ENCODE measurements at regions not wholly inside any gene's neighbourhood (a gene's known extent, or its start where the extent isn't known, plus 50 kb on each side); places are given as distances from the start of the nearest gene placed in this dataset.
A peak's percentile ranks its signal among the peaks of the same experiment; 100 is the strongest.

DNA sequence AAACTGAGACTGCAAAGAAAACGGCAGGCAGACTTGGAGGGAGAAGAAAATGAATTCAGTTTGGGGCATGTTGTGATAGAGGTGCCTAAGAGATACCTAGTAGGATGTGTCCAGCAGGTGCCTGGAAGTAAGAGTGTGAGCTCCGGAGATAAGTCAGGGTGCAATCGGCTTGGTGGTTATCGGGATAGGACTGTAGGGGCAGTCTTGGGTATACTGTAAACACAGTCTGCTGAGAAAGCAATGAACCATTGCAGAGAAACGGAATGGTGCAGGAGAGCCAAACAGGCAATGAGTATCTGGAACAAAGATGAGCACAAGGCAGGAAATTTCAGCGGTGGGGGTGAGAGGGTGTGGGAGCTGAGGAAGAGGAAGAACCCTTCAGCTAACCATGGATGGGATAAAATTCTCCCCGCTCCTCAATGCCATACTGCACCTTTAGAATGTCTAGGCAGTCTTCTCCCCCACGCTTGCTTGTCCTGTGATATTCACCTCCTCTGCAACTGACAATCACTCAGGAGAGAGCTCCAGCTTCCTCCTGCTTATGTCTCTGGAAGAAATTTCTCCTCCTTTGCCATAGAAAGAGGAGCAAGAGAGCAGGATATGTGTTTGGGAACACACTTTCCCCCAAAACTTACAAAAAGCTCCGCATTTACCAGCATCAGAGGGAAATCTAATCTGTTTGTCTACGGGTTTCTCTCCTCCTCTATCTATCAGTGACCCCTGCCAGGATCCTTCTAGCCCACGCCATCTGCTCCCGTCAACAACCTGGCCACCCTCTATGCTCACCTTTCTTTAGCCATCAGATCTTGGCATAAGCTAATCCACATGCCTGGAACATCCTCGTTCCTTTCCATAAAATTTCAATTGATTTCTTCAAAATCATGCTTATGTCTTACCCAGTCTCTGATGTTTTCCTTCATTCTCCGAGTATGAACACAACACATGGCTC is 381.7 kb upstream of the JARID2 start:
- no peaks in the 10 kb centered on the region for H3K4me1 ChIP-seq
- H3K27me3 ChIP-seq, result no peaks in the 10 kb centered on the region
- no peak overlapping the region for H3K4me3 ChIP-seq
- TF ChIP-seq, protein P1, sequence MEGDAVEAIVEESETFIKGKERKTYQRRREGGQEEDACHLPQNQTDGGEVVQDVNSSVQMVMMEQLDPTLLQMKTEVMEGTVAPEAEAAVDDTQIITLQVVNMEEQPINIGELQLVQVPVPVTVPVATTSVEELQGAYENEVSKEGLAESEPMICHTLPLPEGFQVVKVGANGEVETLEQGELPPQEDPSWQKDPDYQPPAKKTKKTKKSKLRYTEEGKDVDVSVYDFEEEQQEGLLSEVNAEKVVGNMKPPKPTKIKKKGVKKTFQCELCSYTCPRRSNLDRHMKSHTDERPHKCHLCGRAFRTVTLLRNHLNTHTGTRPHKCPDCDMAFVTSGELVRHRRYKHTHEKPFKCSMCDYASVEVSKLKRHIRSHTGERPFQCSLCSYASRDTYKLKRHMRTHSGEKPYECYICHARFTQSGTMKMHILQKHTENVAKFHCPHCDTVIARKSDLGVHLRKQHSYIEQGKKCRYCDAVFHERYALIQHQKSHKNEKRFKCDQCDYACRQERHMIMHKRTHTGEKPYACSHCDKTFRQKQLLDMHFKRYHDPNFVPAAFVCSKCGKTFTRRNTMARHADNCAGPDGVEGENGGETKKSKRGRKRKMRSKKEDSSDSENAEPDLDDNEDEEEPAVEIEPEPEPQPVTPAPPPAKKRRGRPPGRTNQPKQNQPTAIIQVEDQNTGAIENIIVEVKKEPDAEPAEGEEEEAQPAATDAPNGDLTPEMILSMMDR (IDR thresholded peaks at IDR 0.05), result no peak
- no peaks in the 10 kb centered on the region for H3K9me3 ChIP-seq
- DNase-seq (ENCODE audit: low spot score), result no peak
- H3K36me3 ChIP-seq, result no peaks in the 10 kb centered on the region
- H3K27ac ChIP-seq, result no peak overlapping the region

DNA sequence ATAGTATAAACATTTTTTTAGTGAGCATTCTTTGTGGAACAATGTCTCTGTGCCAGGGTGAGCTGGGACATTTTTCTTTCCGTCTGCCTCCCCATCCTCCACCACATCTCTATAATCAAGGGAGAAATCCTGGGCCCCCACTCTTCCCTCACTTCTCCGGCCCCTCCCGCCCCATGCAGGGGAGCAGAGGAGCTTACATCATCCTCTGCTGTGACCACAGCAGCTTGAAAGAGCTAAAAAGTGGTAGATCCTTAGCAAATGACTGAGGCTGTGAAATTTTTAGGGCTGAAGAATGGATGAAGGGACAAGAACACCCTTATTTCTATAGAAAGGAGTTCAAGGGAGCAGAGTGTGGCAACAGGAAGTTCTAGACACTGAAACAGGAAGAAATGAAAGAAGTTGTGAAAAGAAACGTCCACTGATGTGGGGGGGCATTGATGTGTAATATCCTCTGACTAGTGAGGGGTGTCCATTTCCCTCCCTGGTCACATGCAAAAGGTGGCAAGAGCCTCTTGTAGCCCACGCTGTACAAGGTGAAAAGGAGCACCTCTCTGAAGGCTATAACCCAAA is 380.3 kb upstream of the JARID2 start:
- TF ChIP-seq, protein P1 (IDR thresholded peaks at IDR 0.05), result no peak
- Histone ChIP-seq H3K9me3 (no peaks in the 10 kb centered on the region), H3K4me1 (no peaks in the 10 kb centered on the region), H3K36me3 (no peaks in the 10 kb centered on the region), H3K27ac (no peak overlapping the region), H3K27me3 (no peaks in the 10 kb centered on the region), H3K4me3 (no peak overlapping the region)
- DNase-seq (ENCODE audit: low spot score), result no peak

DNA sequence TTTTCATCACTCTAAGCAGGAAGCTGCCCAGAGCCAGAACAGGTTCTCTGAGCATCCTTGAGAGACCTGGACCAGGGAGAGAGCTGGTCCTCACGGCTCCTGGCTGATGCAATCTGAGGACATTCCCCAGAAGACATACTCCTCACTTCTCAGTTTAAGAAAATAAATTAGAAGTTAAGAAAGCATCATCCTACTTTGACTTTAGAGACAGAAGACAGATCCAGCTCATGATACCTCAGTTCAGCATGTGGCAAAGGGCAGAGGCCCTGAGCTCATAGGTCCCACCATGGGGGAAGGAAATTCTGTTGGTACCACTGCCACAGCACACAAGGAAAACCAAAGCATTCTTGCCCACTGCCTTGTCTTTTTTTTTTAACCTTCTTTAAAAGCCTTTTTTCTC is 378.1 kb upstream of the JARID2 start:
- Histone ChIP-seq H3K9me3 (no peaks in the 10 kb centered on the region), H3K27ac (no peak overlapping the region), H3K27me3 (no peaks in the 10 kb centered on the region), H3K4me1 (no peaks in the 10 kb centered on the region), H3K36me3 (no peaks in the 10 kb centered on the region), H3K4me3 (no peak overlapping the region)
- TF ChIP-seq, protein P1 (IDR thresholded peaks at IDR 0.05), result no peak
- no peak for DNase-seq (ENCODE audit: low spot score)

DNA sequence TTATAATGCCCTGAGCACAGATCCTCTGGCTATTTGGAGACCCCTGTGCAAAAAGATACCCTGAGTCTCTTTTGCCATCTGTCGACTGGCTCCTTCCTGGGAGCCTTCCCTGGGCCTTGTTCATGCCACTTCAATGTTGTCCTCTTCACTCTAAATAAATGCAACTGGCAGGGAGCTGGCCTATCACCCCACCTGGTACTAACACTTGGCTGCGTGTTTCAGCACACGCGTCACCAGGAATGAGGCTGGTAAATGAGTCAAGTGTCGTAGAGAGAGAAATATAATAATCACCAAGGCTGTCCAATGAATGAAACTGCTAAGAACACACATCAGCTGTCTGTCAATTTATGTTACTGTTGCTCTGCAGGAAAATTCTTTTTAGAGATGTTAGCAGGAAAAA is 374.6 kb upstream of the JARID2 start:
- peaks cover 0 to under 1% of the 10 kb centered on the region in 2 donors for H3K4me1 ChIP-seq
- no peak for DNase-seq (ENCODE audit: low spot score)
- no peaks in the 10 kb centered on the region for H3K27me3 ChIP-seq
- peak overlapping the region in 1 of 2 donors; percentile 38 for H3K27ac ChIP-seq
- H3K9me3 ChIP-seq, result no peaks in the 10 kb centered on the region
- no peak overlapping the region for H3K4me3 ChIP-seq
- TF ChIP-seq, protein P1 (IDR thresholded peaks at IDR 0.05), result no peak
- no peaks in the 10 kb centered on the region for H3K36me3 ChIP-seq

DNA sequence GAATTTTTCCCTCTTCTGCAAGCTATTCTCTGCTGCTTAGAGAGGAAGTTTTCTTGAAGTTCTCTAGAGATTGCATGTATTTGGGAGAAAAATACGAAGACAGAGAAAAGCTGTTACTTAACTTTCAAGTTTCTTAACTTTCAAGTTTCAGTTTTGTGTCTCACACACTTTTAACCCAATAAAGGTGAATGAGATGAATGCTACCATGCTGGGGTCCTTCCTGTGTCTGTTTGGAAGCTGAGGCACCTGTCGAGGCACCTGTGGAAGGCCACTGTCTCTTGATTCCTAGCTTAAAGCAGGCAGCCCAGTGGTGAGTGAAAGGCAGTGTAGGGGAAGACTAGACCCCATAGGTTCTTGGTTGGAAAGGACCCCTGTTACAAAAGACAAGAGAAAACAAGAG is 372.8 kb upstream of the JARID2 start:
- TF ChIP-seq, protein P1 (IDR thresholded peaks at IDR 0.05), result no peak

More for the DNA sequence above, 372.8 kb upstream of the JARID2 start:
- peaks cover 0 to 20% of the 10 kb centered on the region in 2 donors for H3K4me1 ChIP-seq
- no peaks in the 10 kb centered on the region for H3K36me3 ChIP-seq
- DNase-seq (ENCODE audit: low spot score), result no peak
- no peaks in the 10 kb centered on the region for H3K27me3 ChIP-seq
- no peak overlapping the region for H3K4me3 ChIP-seq
- no peaks in the 10 kb centered on the region for H3K9me3 ChIP-seq
- no peak overlapping the region for H3K27ac ChIP-seq

Measured in right atrium auricular region (tissue), 2 donors.